ENCODE measurements at regions not wholly inside any gene's neighbourhood (a gene's known extent, or its start where the extent isn't known, plus 50 kb on each side); places are given as distances from the start of the nearest gene placed in this dataset.

DNA sequence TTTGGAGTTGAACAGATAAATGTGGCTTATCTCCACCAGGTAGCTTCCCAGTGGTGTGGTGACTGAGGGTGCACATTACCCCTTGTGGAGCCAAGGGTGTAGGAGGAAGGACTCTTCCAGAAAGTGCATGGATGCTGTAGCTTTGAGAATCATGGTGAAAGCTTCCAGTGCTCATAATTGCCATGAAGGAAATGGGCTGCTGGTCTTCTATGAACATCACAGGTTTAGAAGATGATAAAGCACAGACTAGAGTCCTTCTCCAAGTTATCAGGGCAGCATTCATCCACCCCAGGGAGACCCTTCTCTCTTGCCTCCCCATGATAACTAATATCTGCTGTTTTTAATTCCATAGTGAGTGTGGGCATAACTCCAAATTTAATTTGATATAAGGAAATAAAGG, 93.4 kb upstream of the CHD1 start:
- TF ChIP-seq, protein P1, sequence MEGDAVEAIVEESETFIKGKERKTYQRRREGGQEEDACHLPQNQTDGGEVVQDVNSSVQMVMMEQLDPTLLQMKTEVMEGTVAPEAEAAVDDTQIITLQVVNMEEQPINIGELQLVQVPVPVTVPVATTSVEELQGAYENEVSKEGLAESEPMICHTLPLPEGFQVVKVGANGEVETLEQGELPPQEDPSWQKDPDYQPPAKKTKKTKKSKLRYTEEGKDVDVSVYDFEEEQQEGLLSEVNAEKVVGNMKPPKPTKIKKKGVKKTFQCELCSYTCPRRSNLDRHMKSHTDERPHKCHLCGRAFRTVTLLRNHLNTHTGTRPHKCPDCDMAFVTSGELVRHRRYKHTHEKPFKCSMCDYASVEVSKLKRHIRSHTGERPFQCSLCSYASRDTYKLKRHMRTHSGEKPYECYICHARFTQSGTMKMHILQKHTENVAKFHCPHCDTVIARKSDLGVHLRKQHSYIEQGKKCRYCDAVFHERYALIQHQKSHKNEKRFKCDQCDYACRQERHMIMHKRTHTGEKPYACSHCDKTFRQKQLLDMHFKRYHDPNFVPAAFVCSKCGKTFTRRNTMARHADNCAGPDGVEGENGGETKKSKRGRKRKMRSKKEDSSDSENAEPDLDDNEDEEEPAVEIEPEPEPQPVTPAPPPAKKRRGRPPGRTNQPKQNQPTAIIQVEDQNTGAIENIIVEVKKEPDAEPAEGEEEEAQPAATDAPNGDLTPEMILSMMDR (IDR thresholded peaks at IDR 0.05), result no peak
- TF ChIP-seq POLR2A (IDR thresholded peaks at IDR 0.05), result no peak

Data from esophagus squamous epithelium (tissue), 4 donors.